Thyroid gland (tissue), 4 donors: ENCODE measurements at regions not wholly inside any gene's neighbourhood (a gene's known extent, or its start where the extent isn't known, plus 50 kb on each side); places are given as distances from the start of the nearest gene placed in this dataset.

Source experiments
- POLR2A ChIP-seq, 2 donors: fragments of 450-650 bp; IDR thresholded peaks; one replicate each; pipeline ENCODE4 v1.6.1; 2017; ENCODE audit warnings: antibody characterized with exemption in 2 of 2, mild to moderate bottlenecking in 2 of 2, moderate library complexity in 1 of 2
- TF ChIP-seq, protein P1 (sequence below), 6 experiments: fragments of 200-600 bp in 3 of 6; fragments of 450-650 bp in 3 of 6; sonication (generic) in 3 of 6; IDR thresholded peaks; one replicate each; pipeline ENCODE4 v1.5.1; 2016 to 2019; ENCODE audit warnings: antibody characterized with exemption in 6 of 6, mild to moderate bottlenecking in 2 of 6, inconsistent platforms in 1 of 6, moderate library complexity in 1 of 6

DNA sequence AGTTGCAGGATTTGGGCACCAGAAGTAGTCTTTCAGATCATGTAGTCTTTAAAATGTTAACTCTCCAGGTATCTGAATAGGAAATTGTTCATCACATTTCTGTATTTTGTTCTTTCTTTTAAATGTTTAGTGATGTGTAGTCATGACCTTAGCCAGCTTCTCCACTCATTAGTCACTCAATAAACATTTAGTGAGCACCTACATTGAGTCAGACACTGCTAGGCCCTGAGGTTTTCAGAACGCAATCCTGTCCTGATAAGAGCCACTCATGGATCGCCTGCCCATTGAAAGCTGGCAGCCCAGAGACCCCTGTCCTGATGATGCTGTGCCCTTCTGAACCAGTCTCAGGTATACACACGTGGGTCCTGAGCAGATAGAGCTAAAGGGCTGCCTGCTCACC lies 163.4 kb upstream of the HEY2 start:
- TF ChIP-seq, protein P1, sequence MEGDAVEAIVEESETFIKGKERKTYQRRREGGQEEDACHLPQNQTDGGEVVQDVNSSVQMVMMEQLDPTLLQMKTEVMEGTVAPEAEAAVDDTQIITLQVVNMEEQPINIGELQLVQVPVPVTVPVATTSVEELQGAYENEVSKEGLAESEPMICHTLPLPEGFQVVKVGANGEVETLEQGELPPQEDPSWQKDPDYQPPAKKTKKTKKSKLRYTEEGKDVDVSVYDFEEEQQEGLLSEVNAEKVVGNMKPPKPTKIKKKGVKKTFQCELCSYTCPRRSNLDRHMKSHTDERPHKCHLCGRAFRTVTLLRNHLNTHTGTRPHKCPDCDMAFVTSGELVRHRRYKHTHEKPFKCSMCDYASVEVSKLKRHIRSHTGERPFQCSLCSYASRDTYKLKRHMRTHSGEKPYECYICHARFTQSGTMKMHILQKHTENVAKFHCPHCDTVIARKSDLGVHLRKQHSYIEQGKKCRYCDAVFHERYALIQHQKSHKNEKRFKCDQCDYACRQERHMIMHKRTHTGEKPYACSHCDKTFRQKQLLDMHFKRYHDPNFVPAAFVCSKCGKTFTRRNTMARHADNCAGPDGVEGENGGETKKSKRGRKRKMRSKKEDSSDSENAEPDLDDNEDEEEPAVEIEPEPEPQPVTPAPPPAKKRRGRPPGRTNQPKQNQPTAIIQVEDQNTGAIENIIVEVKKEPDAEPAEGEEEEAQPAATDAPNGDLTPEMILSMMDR (IDR thresholded peaks at IDR 0.05) = no peak
- no peak for TF ChIP-seq POLR2A (IDR thresholded peaks at IDR 0.05)
